ENCODE measurements at regions not wholly inside any gene's neighbourhood (a gene's known extent, or its start where the extent isn't known, plus 50 kb on each side); places are given as distances from the start of the nearest gene placed in this dataset.

- no peak for DNase-seq
- Histone ChIP-seq H3K27me3 (no peaks in the 10 kb centered on the region), H3K9me3 (no peaks in the 10 kb centered on the region), H3K36me3 (no peaks in the 10 kb centered on the region), H3K4me1 (no peaks in the 10 kb centered on the region), H3K4me3 (ENCODE audit: low read depth, low read length) (no peak overlapping the region)
- no peak for TF ChIP-seq CTCF (IDR thresholded peaks at IDR 0.05; ENCODE audit: low read depth, low read length)
Observed at GRCh38 chr1:30634507-30634906, 88.9 kb downstream of the MATN1 start.

- Histone ChIP-seq H3K9me3 (no peaks in the 10 kb centered on the region), H3K4me1 (no peaks in the 10 kb centered on the region), H3K36me3 (no peaks in the 10 kb centered on the region), H3K4me3 (ENCODE audit: low read depth, low read length) (no peak overlapping the region), H3K27me3 (no peaks in the 10 kb centered on the region)
- no peak for TF ChIP-seq CTCF (IDR thresholded peaks at IDR 0.05; ENCODE audit: low read depth, low read length)
- no peak for DNase-seq
Observed at GRCh38 chr1:30633294-30633693, 90.1 kb downstream of the MATN1 start.

GRCh38 chr1:30632481-30632880 is 90.9 kb downstream of the MATN1 start:
- Histone ChIP-seq H3K27me3 (no peaks in the 10 kb centered on the region), H3K9me3 (no peaks in the 10 kb centered on the region), H3K36me3 (no peaks in the 10 kb centered on the region), H3K4me1 (no peaks in the 10 kb centered on the region), H3K4me3 (ENCODE audit: low read depth, low read length) (no peak overlapping the region)
- DNase-seq, result no peak
- TF ChIP-seq CTCF (IDR thresholded peaks at IDR 0.05; ENCODE audit: low read depth, low read length), result no peak

GRCh38 chr1:30631700-30632099 is 91.7 kb downstream of the MATN1 start:
- Histone ChIP-seq H3K36me3 (no peaks in the 10 kb centered on the region), H3K27me3 (no peaks in the 10 kb centered on the region), H3K4me3 (ENCODE audit: low read depth, low read length) (no peak overlapping the region), H3K9me3 (no peaks in the 10 kb centered on the region), H3K4me1 (no peaks in the 10 kb centered on the region)
- no peak for DNase-seq
- no peak for TF ChIP-seq CTCF (IDR thresholded peaks at IDR 0.05; ENCODE audit: low read depth, low read length)

- no peak for DNase-seq
- H3K4me1 ChIP-seq, result no peaks in the 10 kb centered on the region
- no peaks in the 10 kb centered on the region for H3K9me3 ChIP-seq
- no peak for TF ChIP-seq CTCF (IDR thresholded peaks at IDR 0.05; ENCODE audit: low read depth, low read length)
- no peaks in the 10 kb centered on the region for H3K27me3 ChIP-seq
- H3K4me3 ChIP-seq (ENCODE audit: low read depth, low read length), result no peak overlapping the region
- H3K36me3 ChIP-seq, result no peaks in the 10 kb centered on the region
Observed at GRCh38 chr1:30629501-30629900, 93.9 kb downstream of the MATN1 start.

GRCh38 chr1:30627994-30628393 is 95.4 kb downstream of the MATN1 start:
- Histone ChIP-seq H3K27me3 (no peaks in the 10 kb centered on the region), H3K36me3 (no peaks in the 10 kb centered on the region), H3K4me3 (ENCODE audit: low read depth, low read length) (no peak overlapping the region), H3K9me3 (no peaks in the 10 kb centered on the region), H3K4me1 (no peaks in the 10 kb centered on the region)
- no peak for TF ChIP-seq CTCF (IDR thresholded peaks at IDR 0.05; ENCODE audit: low read depth, low read length)
- no peak for DNase-seq
